GM18505 (cell line): ENCODE measurements at regions not wholly inside any gene's neighbourhood (a gene's known extent, or its start where the extent isn't known, plus 50 kb on each side); places are given as distances from the start of the nearest gene placed in this dataset.

Experiments used
- ATAC-seq: cut with Tn5 transposase; IDR thresholded peaks from one replicate; pipeline ENCODE4 v1.9.1; 2021; ENCODE audit not compliant: unreplicated experiment
- POLR2A ChIP-seq: IDR thresholded peaks from 4 replicates; pipeline ENCODE4 v1.6.1; 2011; ENCODE audit warnings: borderline replicate concordance; ENCODE audit not compliant: insufficient read depth, insufficient read length; ENCODE audit errors: extremely low read depth

GRCh38 chr18:60445341-60445740, 72.8 kb upstream of the MC4R start:
- no peak for ATAC-seq

GRCh38 chr18:60446821-60447220, 74.2 kb upstream of the MC4R start:
- TF ChIP-seq POLR2A = no peak
- no peak for ATAC-seq

More at GRCh38 chr18:60445341-60445740, 72.8 kb upstream of the MC4R start:
- TF ChIP-seq POLR2A = no peak

- TF ChIP-seq POLR2A = no peak
- no peak for ATAC-seq
Observed at GRCh38 chr18:60448487-60449267, 76.1 kb upstream of the MC4R start.

GRCh38 chr18:60452421-60452820, 79.8 kb upstream of the MC4R start:
- ATAC-seq = no peak
- no peak for TF ChIP-seq POLR2A

- no peak for TF ChIP-seq POLR2A
- ATAC-seq = no peak
Observed at GRCh38 chr18:60466677-60467076, 94.1 kb upstream of the MC4R start.

GRCh38 chr18:60469387-60470100, 97.0 kb upstream of the MC4R start:
- ATAC-seq = no peak
- no peak for TF ChIP-seq POLR2A

GRCh38 chr18:60471652-60472051, 99.1 kb upstream of the MC4R start:
- ATAC-seq = no peak
- TF ChIP-seq POLR2A = no peak

- no peak for TF ChIP-seq POLR2A
- no peak for ATAC-seq
Observed at GRCh38 chr18:60485201-60485600, 112.6 kb upstream of the MC4R start.

GRCh38 chr18:60493066-60493465, 120.5 kb upstream of the MC4R start:
- no peak for ATAC-seq

GRCh38 chr18:60499675-60500074, 127.1 kb upstream of the MC4R start:
- no peak for TF ChIP-seq POLR2A
- no peak for ATAC-seq

More at GRCh38 chr18:60493066-60493465, 120.5 kb upstream of the MC4R start:
- TF ChIP-seq POLR2A = no peak

GRCh38 chr18:60500960-60501359, 128.4 kb upstream of the MC4R start:
- TF ChIP-seq POLR2A = no peak
- no peak for ATAC-seq

- no peak for TF ChIP-seq POLR2A
Observed at GRCh38 chr18:60502591-60502990, 130.0 kb upstream of the MC4R start.

GRCh38 chr18:60503199-60503598, 130.6 kb upstream of the MC4R start:
- ATAC-seq = no peak

More at GRCh38 chr18:60502591-60502990, 130.0 kb upstream of the MC4R start:
- ATAC-seq = no peak

GRCh38 chr18:60506190-60506589, 133.6 kb upstream of the MC4R start:
- ATAC-seq = no peak
- TF ChIP-seq POLR2A = no peak

More at GRCh38 chr18:60503199-60503598, 130.6 kb upstream of the MC4R start:
- TF ChIP-seq POLR2A = no peak
